Keratinocyte (primary cell): ENCODE measurements at regions not wholly inside any gene's neighbourhood (a gene's known extent, or its start where the extent isn't known, plus 50 kb on each side); places are given as distances from the start of the nearest gene placed in this dataset.
"Not testable (repeated sequence)": the region's sequence is repeated elsewhere in the genome, so short reads cannot be mapped to it uniquely, and the experiment has no call there.

Experiments
- CTCF ChIP-seq, 3 experiments: IDR thresholded peaks in 1 of 3; conservative IDR thresholded peaks in 1 of 3; optimal IDR thresholded peaks in 1 of 3; 2 replicates in 2 of 3; 3 replicates in 1 of 3; pipeline versions ENCODE3 to v1.5.1; 2011; ENCODE audit warnings: low read length in 3 of 3, mild to moderate bottlenecking in 3 of 3, moderate library complexity in 2 of 3, control low read depth in 1 of 3, inconsistent platforms in 1 of 3; ENCODE audit not compliant: insufficient read depth in 2 of 3; ENCODE audit errors: extremely low read depth in 1 of 3
- EZH2 ChIP-seq: IDR thresholded peaks from one replicate; pipeline ENCODE4 v1.6.1; 2012; ENCODE audit warnings: inconsistent platforms, mild to moderate bottlenecking, low read length, moderate library complexity

GRCh38 chr2:89294335-89294734, 602.9 kb downstream of the RPIA start:
- TF ChIP-seq EZH2; CTCF (optimal IDR thresholded peaks at IDR 0.05 in 1 of 3, IDR thresholded peaks at IDR 0.05 in 1 of 3, conservative IDR thresholded peaks at IDR 0.05 in 1 of 3; ENCODE audit: extremely low read depth in 1 of 3, insufficient read depth in 2 of 3, low read length in 3 of 3): not testable (repeated sequence)
